ENCODE measurements at regions not wholly inside any gene's neighbourhood (a gene's known extent, or its start where the extent isn't known, plus 50 kb on each side); places are given as distances from the start of the nearest gene placed in this dataset.

DNA sequence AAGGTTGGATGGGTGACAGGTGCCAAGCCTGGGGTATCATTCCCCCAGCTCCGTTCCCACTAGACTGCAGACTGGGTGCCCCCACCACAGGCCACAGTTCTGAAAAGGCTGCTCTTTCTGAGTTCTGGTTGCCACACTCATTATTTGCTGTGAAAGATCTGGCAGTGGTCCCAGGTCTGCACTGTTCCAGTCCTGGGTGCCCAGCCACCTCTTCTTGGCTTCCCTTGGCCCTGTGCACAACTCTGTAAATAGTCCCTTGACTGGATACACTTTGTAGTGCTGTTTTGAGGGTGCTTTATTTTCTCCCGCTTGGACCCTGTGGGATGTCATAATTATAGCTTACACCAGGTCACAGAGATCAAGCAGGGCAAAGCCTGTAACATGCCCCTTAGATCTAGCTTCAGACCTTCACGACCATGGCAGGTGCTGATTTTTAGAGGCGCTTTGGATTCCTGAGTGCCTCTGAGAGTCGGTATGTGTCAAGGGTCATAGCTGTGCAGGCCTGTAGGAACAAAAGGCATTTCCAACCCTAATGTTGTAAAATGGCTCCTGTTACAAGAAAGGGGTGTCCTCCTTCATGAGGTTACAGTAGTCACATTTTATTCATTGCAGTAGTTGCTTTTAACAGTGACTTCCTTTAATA is 344.9 kb downstream of the ICE1 start:
- TF ChIP-seq, protein P1, sequence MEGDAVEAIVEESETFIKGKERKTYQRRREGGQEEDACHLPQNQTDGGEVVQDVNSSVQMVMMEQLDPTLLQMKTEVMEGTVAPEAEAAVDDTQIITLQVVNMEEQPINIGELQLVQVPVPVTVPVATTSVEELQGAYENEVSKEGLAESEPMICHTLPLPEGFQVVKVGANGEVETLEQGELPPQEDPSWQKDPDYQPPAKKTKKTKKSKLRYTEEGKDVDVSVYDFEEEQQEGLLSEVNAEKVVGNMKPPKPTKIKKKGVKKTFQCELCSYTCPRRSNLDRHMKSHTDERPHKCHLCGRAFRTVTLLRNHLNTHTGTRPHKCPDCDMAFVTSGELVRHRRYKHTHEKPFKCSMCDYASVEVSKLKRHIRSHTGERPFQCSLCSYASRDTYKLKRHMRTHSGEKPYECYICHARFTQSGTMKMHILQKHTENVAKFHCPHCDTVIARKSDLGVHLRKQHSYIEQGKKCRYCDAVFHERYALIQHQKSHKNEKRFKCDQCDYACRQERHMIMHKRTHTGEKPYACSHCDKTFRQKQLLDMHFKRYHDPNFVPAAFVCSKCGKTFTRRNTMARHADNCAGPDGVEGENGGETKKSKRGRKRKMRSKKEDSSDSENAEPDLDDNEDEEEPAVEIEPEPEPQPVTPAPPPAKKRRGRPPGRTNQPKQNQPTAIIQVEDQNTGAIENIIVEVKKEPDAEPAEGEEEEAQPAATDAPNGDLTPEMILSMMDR (IDR thresholded peaks at IDR 0.05), result no peak
- TF ChIP-seq POLR2A (IDR thresholded peaks at IDR 0.05) (no peak), POLR2AphosphoS5 (IDR thresholded peaks at IDR 0.05) (no peak)

Measured in breast epithelium (tissue), 3 donors.